COLO829 (cell line): ENCODE measurements at regions not wholly inside any gene's neighbourhood (a gene's known extent, or its start where the extent isn't known, plus 50 kb on each side); places are given as distances from the start of the nearest gene placed in this dataset.
A peak's percentile ranks its signal among the peaks of the same experiment; 100 is the strongest.

Experiments used
- DNase-seq: peaks from one replicate; pipeline ENCODE4 v3.0.0; 2012; ENCODE audit warnings: low spot score

- no peak for DNase-seq
Measured at GRCh38 chr2:12588986-12589385, 127.8 kb upstream of the TRIB2 start.

GRCh38 chr2:12589802-12590320, 126.9 kb upstream of the TRIB2 start:
- no peak for DNase-seq

- DNase-seq = no peak
Measured at GRCh38 chr2:12592296-12592695, 124.4 kb upstream of the TRIB2 start.

DNA sequence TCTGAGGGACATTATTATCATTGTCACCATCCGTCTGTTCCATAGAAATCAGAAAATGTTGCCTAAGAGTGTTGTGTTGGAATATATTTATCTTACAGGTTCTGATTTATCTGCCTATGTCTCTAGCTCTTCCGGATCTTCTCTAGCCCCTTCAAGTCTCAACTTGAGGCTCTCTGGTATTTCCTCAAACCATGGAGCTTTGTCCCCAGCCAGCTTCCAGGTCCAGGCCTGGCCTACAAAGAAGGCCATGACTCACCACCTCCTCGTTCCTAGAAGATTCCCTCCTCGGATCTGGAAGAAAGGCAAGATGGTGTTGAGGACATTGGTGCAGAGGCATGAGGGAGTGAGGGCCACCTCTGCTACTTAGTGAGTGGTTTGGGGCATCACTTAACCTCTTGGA, 122.1 kb upstream of the TRIB2 start:
- DNase-seq = no peak

DNA sequence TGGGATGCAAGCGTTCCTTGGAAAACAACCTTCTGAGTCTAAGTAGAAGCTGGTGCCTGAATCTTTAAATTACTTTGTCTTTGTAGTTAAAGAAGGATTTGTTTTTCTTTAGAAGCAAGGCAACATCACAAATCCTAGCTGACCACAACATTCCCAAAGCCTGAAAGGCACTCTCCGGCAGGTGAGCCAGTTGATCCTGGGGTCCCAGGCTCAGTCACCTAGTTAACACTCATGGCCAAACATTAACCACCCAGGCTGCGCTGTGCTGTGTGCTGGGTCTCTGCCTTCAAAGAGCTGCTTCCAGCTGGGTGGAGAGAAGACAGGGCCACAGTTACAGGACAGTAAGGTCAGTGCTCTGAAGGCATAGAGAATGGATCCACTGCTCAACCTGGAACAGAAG, 120.0 kb upstream of the TRIB2 start:
- no peak for DNase-seq

GRCh38 chr2:12597610-12598009, 119.1 kb upstream of the TRIB2 start:
- DNase-seq = no peak

GRCh38 chr2:12602661-12603060, 114.1 kb upstream of the TRIB2 start:
- no peak for DNase-seq

- DNase-seq = no peak
Measured at GRCh38 chr2:12603781-12604295, 112.9 kb upstream of the TRIB2 start.

DNA sequence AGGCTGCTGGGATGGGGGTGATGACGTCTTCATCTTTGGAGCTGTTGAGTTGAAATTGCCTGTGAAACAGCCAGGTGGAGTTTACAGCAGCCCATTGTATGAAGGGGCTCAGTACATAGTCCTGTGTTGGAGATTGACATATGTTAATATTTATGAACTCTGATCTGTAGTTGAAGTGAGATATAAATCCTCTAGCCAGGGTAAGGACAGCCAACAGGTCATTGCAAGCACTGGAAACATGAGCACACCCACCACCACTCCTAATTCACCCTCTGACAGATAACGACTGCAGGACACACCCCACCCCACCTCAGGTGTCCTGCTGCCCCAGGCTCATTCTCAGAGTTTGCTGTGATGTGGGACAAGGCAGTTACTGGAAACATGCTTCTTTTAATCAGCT, 112.4 kb upstream of the TRIB2 start:
- DNase-seq = no peak

DNA sequence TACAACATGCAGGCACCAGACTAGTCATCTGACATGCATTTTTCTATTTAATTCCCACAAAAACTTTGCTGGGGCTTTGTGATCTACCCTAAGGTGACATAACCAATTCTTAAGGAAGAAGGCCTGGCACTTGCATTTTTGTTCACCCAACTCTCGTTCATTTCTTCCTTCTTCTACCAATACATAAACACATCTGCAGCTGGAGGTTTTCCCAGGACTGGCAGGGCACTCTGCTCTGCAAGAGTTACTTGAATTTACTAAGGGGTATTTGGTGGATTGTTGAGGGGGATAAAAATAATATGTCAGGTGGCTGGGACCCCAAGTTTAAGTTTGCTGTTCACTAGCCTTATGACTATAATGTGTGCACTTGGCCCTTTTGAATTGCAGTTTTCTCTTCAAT, 111.4 kb upstream of the TRIB2 start:
- DNase-seq = no peak

- peak; percentile 26 for DNase-seq
Measured at GRCh38 chr2:12605936-12606335, 110.8 kb upstream of the TRIB2 start.

DNA sequence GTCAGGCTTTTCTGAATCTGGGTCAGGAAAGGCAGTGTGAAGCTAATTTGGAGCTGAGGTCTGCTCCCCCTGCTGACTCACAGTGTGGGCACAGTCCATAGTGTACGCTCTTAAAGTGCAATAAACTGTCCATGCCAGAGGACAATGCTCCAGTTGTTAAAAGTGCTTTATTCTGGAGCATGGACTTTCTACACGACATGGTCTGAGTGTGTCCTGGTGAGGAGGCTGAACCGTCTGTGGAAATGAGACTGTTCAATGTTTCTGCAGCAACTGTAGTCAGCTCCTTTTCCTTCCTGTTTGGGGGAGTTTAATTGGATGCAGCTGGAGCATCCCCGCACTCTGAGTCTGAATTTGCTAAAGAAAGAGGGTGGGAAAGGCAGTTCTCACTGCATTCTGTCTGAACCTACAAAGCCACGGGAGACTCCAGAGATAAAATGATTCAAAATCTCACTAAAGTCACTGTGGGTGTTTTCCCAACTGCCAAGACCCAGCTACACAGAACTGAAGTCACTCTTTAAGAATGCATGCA, 110.2 kb upstream of the TRIB2 start:
- peak; percentile 80 for DNase-seq

DNA sequence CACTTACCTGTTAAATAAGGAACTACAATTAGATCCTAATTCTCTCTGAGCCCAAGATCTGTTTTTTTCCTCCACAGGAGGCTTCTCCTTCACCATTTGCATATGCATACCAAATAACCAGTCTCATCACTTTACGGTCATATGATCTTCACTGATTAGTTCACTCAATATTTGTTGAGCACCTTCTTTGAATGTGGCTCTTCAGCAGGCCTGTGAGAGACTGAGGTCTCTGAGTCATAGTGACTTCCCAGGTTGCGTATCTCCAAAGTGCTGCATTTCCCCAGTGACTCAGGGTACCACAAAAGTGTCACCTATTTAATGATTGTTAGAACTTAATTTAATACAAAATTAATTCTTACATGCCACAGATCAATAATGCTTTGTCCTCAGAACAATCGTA, 108.8 kb upstream of the TRIB2 start:
- no peak for DNase-seq

DNA sequence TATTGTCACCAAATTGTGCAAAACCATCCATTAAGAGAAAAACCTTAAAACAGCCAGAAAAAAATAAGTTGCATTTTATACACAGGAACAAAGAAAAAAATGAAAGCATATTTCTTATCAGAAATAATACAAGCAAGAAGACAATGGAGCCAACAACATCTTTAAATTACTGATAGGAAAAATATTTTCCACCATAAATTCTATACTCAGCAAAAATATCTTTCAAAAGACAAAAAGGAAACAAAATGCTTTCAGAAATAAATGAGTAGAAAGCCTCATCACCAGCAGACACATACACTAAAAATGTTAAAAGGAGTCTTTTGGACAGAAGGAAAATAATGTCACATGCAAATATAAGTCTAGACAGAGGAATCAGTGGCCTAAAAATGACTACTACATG, 106.4 kb upstream of the TRIB2 start:
- no peak for DNase-seq

GRCh38 chr2:12612168-12612567, 104.6 kb upstream of the TRIB2 start:
- no peak for DNase-seq

- peak; percentile 46 for DNase-seq
Measured at GRCh38 chr2:12612671-12613070, 104.1 kb upstream of the TRIB2 start.

DNA sequence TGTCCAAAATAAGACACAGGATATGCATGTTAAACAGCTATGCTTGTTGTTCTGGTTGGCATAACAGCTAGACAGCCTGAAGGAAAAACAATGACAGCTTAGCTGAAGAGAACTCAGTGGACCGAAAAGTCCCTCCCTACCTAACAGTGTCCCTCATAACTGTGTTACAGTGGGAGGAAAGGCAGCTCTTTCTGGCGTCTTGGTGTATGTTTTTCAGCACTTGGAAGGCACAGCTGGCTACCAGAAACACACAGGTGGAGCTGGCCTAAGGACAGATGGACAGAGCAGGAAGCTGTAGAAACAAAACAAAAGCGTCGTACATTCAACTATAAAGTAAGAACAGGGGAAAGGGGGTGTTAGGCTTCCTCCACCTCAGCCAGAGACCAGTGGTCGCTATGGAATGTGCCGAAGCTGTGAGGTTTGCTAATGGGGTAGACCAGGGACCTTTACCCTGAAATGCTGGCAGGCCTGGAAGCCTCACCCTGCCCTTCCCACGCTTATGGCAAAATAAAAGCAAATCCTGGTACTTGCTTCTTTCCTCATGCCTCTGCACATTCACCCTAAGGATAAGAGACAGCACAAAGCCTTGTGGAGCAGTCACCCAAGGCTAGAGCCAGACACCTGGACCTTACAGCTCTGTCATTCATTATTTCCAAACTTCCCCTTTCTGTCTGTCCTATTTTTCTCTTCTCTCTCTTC, 103.5 kb upstream of the TRIB2 start:
- no peak for DNase-seq

DNA sequence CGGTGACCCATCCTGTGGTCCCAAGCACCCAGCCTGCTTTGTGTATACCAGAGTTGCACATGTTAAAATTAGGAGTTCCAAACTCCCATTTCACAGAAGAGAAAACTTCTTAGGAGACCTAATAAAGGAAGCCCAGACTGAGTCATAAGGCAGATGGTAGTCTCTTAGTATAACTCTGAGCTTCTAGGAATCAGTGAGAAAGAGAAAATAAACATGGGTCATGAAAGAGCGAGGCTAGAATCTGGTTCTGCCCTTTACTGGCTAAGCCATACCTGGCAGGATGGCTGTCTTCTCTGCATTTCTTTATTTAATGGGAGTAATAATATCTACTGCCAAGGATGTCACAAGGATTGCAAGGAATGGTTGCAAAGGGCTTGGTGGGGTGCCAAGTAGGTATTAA, 101.2 kb upstream of the TRIB2 start:
- no peak for DNase-seq

- no peak for DNase-seq
Measured at GRCh38 chr2:12616456-12617156, 100.1 kb upstream of the TRIB2 start.

- DNase-seq = no peak
Measured at GRCh38 chr2:12617366-12617765, 99.4 kb upstream of the TRIB2 start.

DNA sequence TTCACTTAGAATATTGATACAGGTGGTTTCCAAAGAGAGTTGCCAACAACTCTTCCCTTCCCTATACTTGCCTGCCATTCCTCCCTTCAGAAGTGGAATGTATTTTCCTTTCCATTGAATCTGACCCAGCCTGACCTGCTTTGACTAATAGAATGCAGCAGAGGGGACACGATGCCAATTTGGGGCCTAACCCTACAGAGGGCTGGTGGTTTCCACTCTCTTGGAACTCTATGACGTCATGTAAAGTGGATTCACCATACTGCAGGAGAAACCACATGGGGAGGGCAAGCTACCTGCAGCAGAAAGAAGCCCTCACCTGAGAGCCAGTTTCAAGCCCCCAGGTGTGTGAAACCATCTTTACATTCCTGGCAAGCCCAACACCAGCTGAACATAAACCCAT, 98.9 kb upstream of the TRIB2 start:
- no peak for DNase-seq

DNA sequence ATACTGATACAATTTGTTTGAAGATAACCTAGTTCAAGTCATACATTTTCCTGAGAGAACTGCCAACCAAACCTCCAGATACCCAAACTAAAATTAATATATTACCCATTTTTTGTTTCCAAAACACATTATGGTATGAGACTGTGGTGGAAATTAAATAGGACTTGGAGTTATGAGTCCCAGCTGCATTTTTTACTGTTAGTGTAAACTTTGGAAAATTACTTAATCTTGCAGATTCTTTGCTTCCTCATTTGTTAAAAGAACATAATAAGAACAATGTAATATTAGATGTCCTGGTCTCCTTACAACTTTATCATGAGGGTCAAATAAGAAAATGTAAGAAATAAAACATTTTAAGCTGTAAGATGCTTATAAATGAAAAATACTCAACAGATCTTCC, 98.2 kb upstream of the TRIB2 start:
- DNase-seq = no peak

- no peak for DNase-seq
Measured at GRCh38 chr2:12619975-12620374, 96.8 kb upstream of the TRIB2 start.
